H9 (cell line): ENCODE measurements at regions not wholly inside any gene's neighbourhood (a gene's known extent, or its start where the extent isn't known, plus 50 kb on each side); places are given as distances from the start of the nearest gene placed in this dataset.

Source experiments
- DNase-seq: peaks from one replicate; pipeline ENCODE4 v3.0.0-alpha.2; 2017
- H2AFZ ChIP-seq: one replicate; pipeline ENCODE4 v1.6.1; 2013; ENCODE audit warnings: mild to moderate bottlenecking, low read length, control low read depth, moderate library complexity
- H2AK5ac ChIP-seq: 2 replicates; pipeline ENCODE4 v1.6.1; 2013; ENCODE audit warnings: low read length, control low read depth, mixed read lengths; ENCODE audit not compliant: insufficient read length
- H2BK120ac ChIP-seq: one replicate; pipeline ENCODE4 v1.6.1; 2013; ENCODE audit warnings: low read depth, mild to moderate bottlenecking, low read length, control low read depth, inconsistent platforms; ENCODE audit not compliant: poor library complexity, severe bottlenecking
- H2BK12ac ChIP-seq: 2 replicates; pipeline ENCODE4 v1.6.1; 2013; ENCODE audit warnings: low read length, control low read depth, mixed read lengths, low read depth; ENCODE audit not compliant: insufficient read length
- H2BK15ac ChIP-seq: 2 replicates; pipeline ENCODE4 v1.6.1; 2013; ENCODE audit warnings: low read depth, low read length, control low read depth
- H2BK20ac ChIP-seq: one replicate; pipeline ENCODE4 v1.6.1; 2013; ENCODE audit warnings: low read depth, mild to moderate bottlenecking, low read length, control low read depth, inconsistent platforms; ENCODE audit not compliant: poor library complexity, severe bottlenecking
- H2BK5ac ChIP-seq: 2 replicates; pipeline ENCODE4 v1.6.1; 2013; ENCODE audit warnings: low read length, control low read depth, mixed read lengths; ENCODE audit not compliant: insufficient read length
- H3K14ac ChIP-seq: 2 replicates; pipeline ENCODE4 v1.6.1; 2013; ENCODE audit warnings: low read length, control low read depth; ENCODE audit not compliant: insufficient read depth
- H3K18ac ChIP-seq: 2 replicates; pipeline ENCODE4 v1.6.1; 2013; ENCODE audit warnings: low read depth, mild to moderate bottlenecking, mixed read lengths, low read length, control low read depth; ENCODE audit not compliant: insufficient read length
- H3K23ac ChIP-seq: 2 replicates; pipeline ENCODE4 v1.6.1; 2013; ENCODE audit warnings: low read length, control low read depth, mixed read lengths, low read depth; ENCODE audit not compliant: insufficient read length
- H3K23me2 ChIP-seq: 2 replicates; pipeline ENCODE4 v1.6.1; 2013; ENCODE audit warnings: low read depth, mild to moderate bottlenecking, mixed read lengths, low read length, control low read depth; ENCODE audit not compliant: insufficient read length, poor library complexity, severe bottlenecking
- H3K27ac ChIP-seq: 2 replicates; pipeline ENCODE4 v1.5.1; 2013; ENCODE audit warnings: low read length, control low read depth, mixed read lengths, low read depth; ENCODE audit not compliant: insufficient read length
- H3K27me3 ChIP-seq: 2 replicates; pipeline ENCODE4 v1.6.1; 2013; ENCODE audit warnings: low read length, control low read depth, inconsistent platforms; ENCODE audit not compliant: insufficient read depth
- H3K4ac ChIP-seq: 2 replicates; pipeline ENCODE4 v1.6.1; 2013; ENCODE audit warnings: low read depth, mild to moderate bottlenecking, control low read depth, inconsistent platforms, low read length, moderate library complexity
- H3K4me1 ChIP-seq: 2 replicates; pipeline ENCODE4 v1.6.1; 2013; ENCODE audit warnings: low read length, control low read depth, inconsistent platforms; ENCODE audit not compliant: insufficient read depth
- H3K4me2 ChIP-seq: 2 replicates; pipeline ENCODE4 v1.6.1; 2013; ENCODE audit warnings: low read length, control low read depth, mixed read lengths; ENCODE audit not compliant: insufficient read length, insufficient read depth
- H3K56ac ChIP-seq: 2 replicates; pipeline ENCODE4 v1.6.1; 2013; ENCODE audit warnings: low read depth, mild to moderate bottlenecking, mixed read lengths, low read length, control low read depth; ENCODE audit not compliant: insufficient read length
- H3K79me1 ChIP-seq: 2 replicates; pipeline ENCODE4 v1.6.1; 2013; ENCODE audit warnings: low read depth, mild to moderate bottlenecking, moderate library complexity, low read length, control low read depth, inconsistent platforms; ENCODE audit not compliant: insufficient read depth, poor library complexity, severe bottlenecking
- H3K79me2 ChIP-seq: 2 replicates; pipeline ENCODE4 v1.6.1; 2013; ENCODE audit warnings: low read length, control low read depth, inconsistent platforms; ENCODE audit not compliant: insufficient read depth
- H3K9ac ChIP-seq: 2 replicates; pipeline ENCODE4 v1.6.1; 2013; ENCODE audit warnings: low read length, control low read depth, mixed read lengths; ENCODE audit not compliant: insufficient read length; ENCODE audit errors: extremely low read depth
- H3K9me3 ChIP-seq: one replicate; pipeline ENCODE4 v1.6.1; 2013; ENCODE audit warnings: low read depth, low read length, inconsistent platforms; ENCODE audit not compliant: control insufficient read depth
- H3T11ph ChIP-seq: one replicate; pipeline ENCODE4 v1.6.1; 2013; ENCODE audit warnings: mild to moderate bottlenecking, low read length, control low read depth, inconsistent platforms
- H4K20me1 ChIP-seq: one replicate; pipeline ENCODE4 v1.6.1; 2013; ENCODE audit not compliant: control insufficient read depth, insufficient read length, insufficient read depth
- H4K5ac ChIP-seq: 2 replicates; pipeline ENCODE4 v1.6.1; 2013; ENCODE audit warnings: low read depth, mild to moderate bottlenecking, mixed read lengths, low read length, control low read depth; ENCODE audit not compliant: insufficient read length
- H4K8ac ChIP-seq: replicated peaks from 2 replicates; pipeline ENCODE4 v1.6.1; 2013; ENCODE audit warnings: low read length, control low read depth, mixed read lengths, low read depth; ENCODE audit not compliant: insufficient read length
- H4K91ac ChIP-seq: 2 replicates; pipeline ENCODE4 v1.6.1; 2013; ENCODE audit warnings: low read depth, mild to moderate bottlenecking, moderate library complexity, mixed read lengths, low read length, control low read depth; ENCODE audit not compliant: insufficient read length
- H3K27ac Mint-ChIP-seq, 3 experiments: 2 replicates in 2 of 3; 3 replicates in 1 of 3; pipeline ENCODE4 v1.8.0; 2020 to 2021; ENCODE audit warnings: mixed read lengths in 3 of 3, mild to moderate bottlenecking in 1 of 3, moderate library complexity in 1 of 3
- H3K27me3 Mint-ChIP-seq: 2 replicates; pipeline ENCODE4 v1.8.0; 2021; ENCODE audit warnings: low read depth, mild to moderate bottlenecking, moderate library complexity, mixed read lengths
- H3K36me3 Mint-ChIP-seq, 3 experiments: 2 replicates in 2 of 3; 3 replicates in 1 of 3; pipeline ENCODE4 v1.8.0; 2020 to 2021; ENCODE audit warnings: low read depth in 3 of 3, mixed read lengths in 3 of 3; ENCODE audit not compliant: insufficient read depth in 1 of 3
- H3K4me1 Mint-ChIP-seq, 2 experiments: 2 replicates each; pipeline ENCODE4 v1.8.0; 2020; ENCODE audit warnings: mixed read lengths in 2 of 2
- H3K4me3 Mint-ChIP-seq, 2 experiments: 2 replicates in 1 of 2; 3 replicates in 1 of 2; pipeline ENCODE4 v1.8.0; 2020 to 2021; ENCODE audit warnings: mild to moderate bottlenecking in 2 of 2, mixed read lengths in 2 of 2, moderate library complexity in 1 of 2
- H3K9me3 Mint-ChIP-seq, 2 experiments: 2 replicates in 1 of 2; 3 replicates in 1 of 2; pipeline ENCODE4 v1.8.0; 2020; ENCODE audit warnings: mild to moderate bottlenecking in 2 of 2, mixed read lengths in 2 of 2, moderate library complexity in 1 of 2
- WGBS: extraction: QIAGEN DNeasy Blood & Tissue Kit; methylation state at CpG from one replicate; pipeline ENCODE4 v1.1.7; 2013; ENCODE audit warnings: missing lambda C conversion rate, low lambda C conversion rate, mixed read lengths; ENCODE audit not compliant: insufficient read length; ENCODE audit errors: extremely low coverage; 5-methylcytosine and 5-hydroxymethylcytosine counted together
- TF ChIP-seq, protein P1 (sequence below): fragments of 200-600 bp; sonication (generic); conservative IDR thresholded peaks from 3 replicates; pipeline ENCODE4 v1.8.0; 2021; ENCODE audit warnings: antibody characterized with exemption, mild to moderate bottlenecking

DNA sequence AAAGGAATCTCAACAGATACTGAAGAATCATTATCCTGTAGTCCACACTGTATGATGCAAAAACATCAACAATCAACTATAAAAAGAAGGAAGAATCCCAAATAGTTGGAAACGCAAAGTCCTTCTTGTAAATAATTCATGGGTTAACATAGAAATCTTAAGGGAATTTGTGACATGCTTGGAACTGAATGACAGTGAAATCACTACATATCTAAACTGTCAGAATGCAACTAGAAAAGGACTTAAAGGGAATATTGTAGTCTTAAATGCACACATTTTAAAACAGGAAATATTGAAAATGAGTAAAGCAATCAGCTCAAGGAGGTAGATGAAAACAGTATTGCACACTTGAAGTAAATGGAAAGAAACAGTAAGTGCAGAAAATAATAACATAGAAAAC is 147.6 kb upstream of the MPPED2 start:
- no peak for DNase-seq
- H3K9me3 ChIP-seq, result no peaks in the 10 kb centered on the region
- no peak overlapping the region for H3K14ac ChIP-seq
- Mint-ChIP-seq H3K9me3 (no peaks in the 10 kb centered on the region; a peak in 2 of 5 replicates), H3K4me3 (no peak overlapping the region), H3K27ac (no peak overlapping the region), H3K4me1 (peaks cover 8 to 9% of the 10 kb centered on the region in 2 experiments; a peak in 2 of 4 replicates), H3K27me3 (no peaks in the 10 kb centered on the region), H3K36me3 (no peaks in the 10 kb centered on the region)
- H4K20me1 ChIP-seq, result no peaks in the 10 kb centered on the region
- no peak overlapping the region for H3K9ac ChIP-seq
- H2BK120ac ChIP-seq, result no peak overlapping the region
- no peak overlapping the region for H3K56ac ChIP-seq
- no peak overlapping the region for H4K91ac ChIP-seq
- no peak overlapping the region for H3K4ac ChIP-seq
- H4K8ac ChIP-seq, result no peak overlapping the region
- no peak overlapping the region for H2BK15ac ChIP-seq
- H3K27me3 ChIP-seq, result no peaks in the 10 kb centered on the region
- no peaks in the 10 kb centered on the region for H3K23me2 ChIP-seq
- no peak overlapping the region for H4K5ac ChIP-seq
- H3K79me2 ChIP-seq, result no peaks in the 10 kb centered on the region
- H2AFZ ChIP-seq, result no peak overlapping the region
- no peak overlapping the region for H2AK5ac ChIP-seq
- H3K18ac ChIP-seq, result no peak overlapping the region
- no CpG with 5 or more reads among the region's 1 CpG for WGBS
- H2BK20ac ChIP-seq, result no peak overlapping the region
- TF ChIP-seq, protein P1, sequence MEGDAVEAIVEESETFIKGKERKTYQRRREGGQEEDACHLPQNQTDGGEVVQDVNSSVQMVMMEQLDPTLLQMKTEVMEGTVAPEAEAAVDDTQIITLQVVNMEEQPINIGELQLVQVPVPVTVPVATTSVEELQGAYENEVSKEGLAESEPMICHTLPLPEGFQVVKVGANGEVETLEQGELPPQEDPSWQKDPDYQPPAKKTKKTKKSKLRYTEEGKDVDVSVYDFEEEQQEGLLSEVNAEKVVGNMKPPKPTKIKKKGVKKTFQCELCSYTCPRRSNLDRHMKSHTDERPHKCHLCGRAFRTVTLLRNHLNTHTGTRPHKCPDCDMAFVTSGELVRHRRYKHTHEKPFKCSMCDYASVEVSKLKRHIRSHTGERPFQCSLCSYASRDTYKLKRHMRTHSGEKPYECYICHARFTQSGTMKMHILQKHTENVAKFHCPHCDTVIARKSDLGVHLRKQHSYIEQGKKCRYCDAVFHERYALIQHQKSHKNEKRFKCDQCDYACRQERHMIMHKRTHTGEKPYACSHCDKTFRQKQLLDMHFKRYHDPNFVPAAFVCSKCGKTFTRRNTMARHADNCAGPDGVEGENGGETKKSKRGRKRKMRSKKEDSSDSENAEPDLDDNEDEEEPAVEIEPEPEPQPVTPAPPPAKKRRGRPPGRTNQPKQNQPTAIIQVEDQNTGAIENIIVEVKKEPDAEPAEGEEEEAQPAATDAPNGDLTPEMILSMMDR, result no peak
- H3K27ac ChIP-seq, result no peak overlapping the region
- no peak overlapping the region for H2BK12ac ChIP-seq
- H3T11ph ChIP-seq, result no peak overlapping the region
- no peak overlapping the region for H2BK5ac ChIP-seq
- H3K23ac ChIP-seq, result no peak overlapping the region
- H3K4me2 ChIP-seq, result no peak overlapping the region
- H3K79me1 ChIP-seq, result no peaks in the 10 kb centered on the region
- H3K4me1 ChIP-seq, result no peaks in the 10 kb centered on the region
